ENCODE measurements at regions not wholly inside any gene's neighbourhood (a gene's known extent, or its start where the extent isn't known, plus 50 kb on each side); places are given as distances from the start of the nearest gene placed in this dataset.

DNA sequence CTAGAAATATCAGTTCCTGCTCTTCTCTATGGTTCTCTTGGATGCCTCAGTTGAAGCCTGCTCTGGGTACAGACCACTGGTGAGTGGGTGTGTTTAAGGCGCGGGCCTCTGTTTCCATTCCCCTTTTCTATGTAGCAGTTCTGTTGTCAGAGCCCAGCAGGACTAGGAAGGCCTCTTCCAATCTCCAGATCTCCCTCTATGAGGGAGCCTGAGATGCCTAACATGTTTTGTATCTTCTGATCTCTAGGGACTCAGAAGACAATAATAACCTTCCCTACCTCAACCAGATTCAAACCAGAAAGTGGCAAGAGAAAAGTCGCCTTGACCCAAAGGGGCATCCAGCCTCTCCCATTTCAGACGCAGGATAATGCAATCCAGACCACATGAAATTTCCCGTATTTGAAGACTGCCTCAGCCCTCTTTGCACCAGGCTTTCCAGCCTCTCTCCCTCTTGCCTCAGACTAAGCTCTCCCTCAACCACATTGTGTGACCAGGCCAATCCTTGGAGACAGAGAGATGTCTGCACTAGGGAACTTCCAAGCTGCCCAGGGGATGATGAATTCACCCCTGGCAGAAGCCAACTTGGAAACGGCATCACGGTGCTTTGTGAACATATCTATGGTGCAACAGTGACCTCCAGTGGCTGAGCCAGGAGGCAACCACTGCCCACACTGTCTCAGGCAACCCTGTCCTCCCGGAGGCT is 150.1 kb upstream of the UBASH3B start:
- H3K4me3 ChIP-seq: no peak overlapping the region
- peak; percentile 95 for DNase-seq (ENCODE audit: low spot score)
- no peaks in the 10 kb centered on the region for H3K36me3 ChIP-seq
- no peaks in the 10 kb centered on the region for H3K9me3 ChIP-seq
- H3K27ac ChIP-seq: no peak overlapping the region
- H3K27me3 ChIP-seq: no peaks in the 10 kb centered on the region
- peaks cover 0 to 6% of the 10 kb centered on the region in 2 donors for H3K4me1 ChIP-seq
- TF ChIP-seq, protein P1, sequence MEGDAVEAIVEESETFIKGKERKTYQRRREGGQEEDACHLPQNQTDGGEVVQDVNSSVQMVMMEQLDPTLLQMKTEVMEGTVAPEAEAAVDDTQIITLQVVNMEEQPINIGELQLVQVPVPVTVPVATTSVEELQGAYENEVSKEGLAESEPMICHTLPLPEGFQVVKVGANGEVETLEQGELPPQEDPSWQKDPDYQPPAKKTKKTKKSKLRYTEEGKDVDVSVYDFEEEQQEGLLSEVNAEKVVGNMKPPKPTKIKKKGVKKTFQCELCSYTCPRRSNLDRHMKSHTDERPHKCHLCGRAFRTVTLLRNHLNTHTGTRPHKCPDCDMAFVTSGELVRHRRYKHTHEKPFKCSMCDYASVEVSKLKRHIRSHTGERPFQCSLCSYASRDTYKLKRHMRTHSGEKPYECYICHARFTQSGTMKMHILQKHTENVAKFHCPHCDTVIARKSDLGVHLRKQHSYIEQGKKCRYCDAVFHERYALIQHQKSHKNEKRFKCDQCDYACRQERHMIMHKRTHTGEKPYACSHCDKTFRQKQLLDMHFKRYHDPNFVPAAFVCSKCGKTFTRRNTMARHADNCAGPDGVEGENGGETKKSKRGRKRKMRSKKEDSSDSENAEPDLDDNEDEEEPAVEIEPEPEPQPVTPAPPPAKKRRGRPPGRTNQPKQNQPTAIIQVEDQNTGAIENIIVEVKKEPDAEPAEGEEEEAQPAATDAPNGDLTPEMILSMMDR (IDR thresholded peaks at IDR 0.05): peak; percentile 49 to 89

DNA sequence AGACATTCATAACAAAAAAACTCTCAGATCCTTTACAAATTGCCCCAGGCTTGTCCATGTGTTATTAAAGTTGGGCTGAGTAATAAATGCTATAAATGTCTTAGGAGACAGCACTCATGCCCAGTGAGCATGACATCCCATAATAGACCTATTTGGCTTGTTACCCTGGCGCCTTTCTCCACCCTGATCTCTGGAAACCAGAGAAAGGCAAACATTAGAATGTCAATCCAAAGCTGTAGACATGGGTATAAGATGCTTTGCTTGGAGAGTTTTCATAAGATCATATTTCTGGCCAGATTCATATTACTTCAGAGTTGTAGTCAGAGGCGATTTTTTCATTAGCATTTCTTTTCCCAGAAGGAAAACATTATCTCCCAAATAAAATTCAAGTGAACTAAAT is 161.3 kb upstream of the UBASH3B start:
- no peaks in the 10 kb centered on the region for H3K36me3 ChIP-seq
- no peaks in the 10 kb centered on the region for H3K27me3 ChIP-seq
- H3K27ac ChIP-seq: no peak overlapping the region
- TF ChIP-seq, protein P1 (IDR thresholded peaks at IDR 0.05): no peak
- no peak for DNase-seq (ENCODE audit: low spot score)
- H3K9me3 ChIP-seq: no peaks in the 10 kb centered on the region
- peaks cover 0 to 10% of the 10 kb centered on the region in 2 donors for H3K4me1 ChIP-seq
- H3K4me3 ChIP-seq: no peak overlapping the region

DNA sequence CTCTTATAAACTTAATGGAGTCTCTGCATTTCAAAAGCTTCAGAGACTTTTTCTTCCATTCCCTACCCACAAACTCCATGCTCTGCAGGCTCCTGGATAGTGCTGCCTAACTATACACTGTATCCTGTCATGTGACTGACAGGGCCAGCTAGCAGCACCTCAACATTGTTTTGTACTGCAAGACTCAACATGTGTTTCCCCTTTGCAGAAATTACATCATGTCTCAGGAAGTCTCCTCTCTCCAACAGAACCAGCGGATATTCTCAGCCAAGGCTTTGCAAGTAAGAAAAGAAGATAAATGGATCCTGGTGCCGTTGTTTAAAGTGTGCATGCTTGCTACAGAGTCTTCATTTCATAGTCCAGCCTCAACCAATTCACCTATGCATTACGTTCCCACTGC is 164.0 kb upstream of the UBASH3B start:
- H3K4me1 ChIP-seq: peaks cover 0 to 10% of the 10 kb centered on the region in 2 donors
- no peaks in the 10 kb centered on the region for H3K9me3 ChIP-seq
- no peak overlapping the region for H3K27ac ChIP-seq
- TF ChIP-seq, protein P1 (IDR thresholded peaks at IDR 0.05): no peak
- no peak for DNase-seq (ENCODE audit: low spot score)
- H3K4me3 ChIP-seq: no peak overlapping the region
- no peaks in the 10 kb centered on the region for H3K36me3 ChIP-seq
- no peaks in the 10 kb centered on the region for H3K27me3 ChIP-seq

DNA sequence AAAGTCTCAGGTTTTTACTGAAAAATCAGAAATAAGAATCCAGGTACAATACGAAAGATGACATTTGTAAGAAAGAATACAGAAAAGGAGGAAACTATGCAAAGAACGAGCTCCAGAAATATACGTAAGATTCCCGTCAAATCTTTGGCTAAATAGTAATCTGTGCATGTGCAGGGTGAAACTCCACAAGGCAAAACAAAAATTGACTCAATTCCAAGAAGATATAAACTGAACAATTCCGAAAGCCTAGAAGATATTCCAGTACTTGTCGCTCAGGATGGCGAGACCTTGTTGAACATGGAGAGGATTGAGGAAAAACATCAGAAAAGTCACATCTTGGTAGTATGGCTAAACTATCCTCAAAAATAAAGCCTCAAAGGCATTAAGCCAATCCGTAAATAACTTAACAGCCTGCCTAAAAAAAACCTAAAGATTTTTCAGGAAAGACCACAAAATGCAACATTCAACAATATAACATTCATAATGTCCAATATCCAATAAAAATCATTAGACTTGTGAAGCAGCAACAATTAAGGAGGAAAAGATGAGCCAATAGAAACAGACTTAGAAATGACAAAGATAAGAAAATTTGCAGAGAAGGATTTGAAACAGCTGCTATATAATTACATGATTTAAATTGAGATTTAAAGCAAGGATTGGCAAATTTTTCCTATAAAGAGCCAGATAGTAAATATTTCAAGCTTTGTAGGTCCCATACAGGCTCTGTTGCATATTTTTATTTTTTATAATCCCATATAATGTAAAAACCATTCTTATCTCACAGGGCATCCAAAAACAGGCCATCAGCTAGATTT is 166.4 kb upstream of the UBASH3B start:
- H3K36me3 ChIP-seq: no peaks in the 10 kb centered on the region
- H3K27ac ChIP-seq: no peak overlapping the region
- TF ChIP-seq, protein P1 (IDR thresholded peaks at IDR 0.05): no peak
- DNase-seq (ENCODE audit: low spot score): no peak
- no peak overlapping the region for H3K4me3 ChIP-seq
- peaks cover 0 to 10% of the 10 kb centered on the region in 2 donors for H3K4me1 ChIP-seq
- peaks cover 0 to 4% of the 10 kb centered on the region in 2 donors for H3K9me3 ChIP-seq
- no peaks in the 10 kb centered on the region for H3K27me3 ChIP-seq

DNA sequence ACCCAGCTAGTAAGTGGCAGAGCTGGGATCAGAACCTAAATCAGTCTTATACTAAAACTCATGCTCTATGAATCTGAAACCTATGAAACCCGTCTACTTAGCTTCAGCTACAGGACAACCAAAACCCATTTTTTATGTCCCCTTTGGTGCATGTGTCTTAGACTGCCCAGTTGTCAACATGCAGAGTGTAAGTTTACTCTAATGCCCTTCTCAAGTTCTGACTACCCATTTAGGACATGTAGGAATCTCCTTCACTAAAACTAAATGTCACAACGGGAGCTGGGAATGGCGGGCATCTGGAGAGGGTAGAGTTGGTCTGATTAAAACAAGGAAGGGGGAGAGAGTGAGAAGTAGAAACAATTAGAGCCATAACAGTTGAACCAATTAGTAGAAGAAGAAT is 167.9 kb upstream of the UBASH3B start:
- Histone ChIP-seq H3K27ac (no peak overlapping the region), H3K9me3 (peaks cover 0 to 18% of the 10 kb centered on the region in 2 donors), H3K4me1 (peaks cover 0 to 10% of the 10 kb centered on the region in 2 donors), H3K36me3 (no peaks in the 10 kb centered on the region), H3K4me3 (no peak overlapping the region), H3K27me3 (no peaks in the 10 kb centered on the region)
- no peak for DNase-seq (ENCODE audit: low spot score)
- TF ChIP-seq, protein P1 (IDR thresholded peaks at IDR 0.05): no peak
